NB4 (cell line): ENCODE measurements at regions not wholly inside any gene's neighbourhood (a gene's known extent, or its start where the extent isn't known, plus 50 kb on each side); places are given as distances from the start of the nearest gene placed in this dataset.
"Not testable (repeated sequence)": the region's sequence is repeated elsewhere in the genome, so short reads cannot be mapped to it uniquely, and the experiment has no call there.

Experiments
- CTCF ChIP-seq: IDR thresholded peaks from one replicate; pipeline ENCODE4 v1.5.1; 2012; ENCODE audit warnings: low read depth, low read length
- MYC ChIP-seq: IDR thresholded peaks from 2 replicates; pipeline ENCODE4 v1.6.1; 2011; ENCODE audit warnings: low read depth, low read length
- TF ChIP-seq, protein P1 (sequence below): IDR thresholded peaks from 2 replicates; pipeline ENCODE4 v1.6.1; 2011; ENCODE audit warnings: low read depth, low read length

DNA sequence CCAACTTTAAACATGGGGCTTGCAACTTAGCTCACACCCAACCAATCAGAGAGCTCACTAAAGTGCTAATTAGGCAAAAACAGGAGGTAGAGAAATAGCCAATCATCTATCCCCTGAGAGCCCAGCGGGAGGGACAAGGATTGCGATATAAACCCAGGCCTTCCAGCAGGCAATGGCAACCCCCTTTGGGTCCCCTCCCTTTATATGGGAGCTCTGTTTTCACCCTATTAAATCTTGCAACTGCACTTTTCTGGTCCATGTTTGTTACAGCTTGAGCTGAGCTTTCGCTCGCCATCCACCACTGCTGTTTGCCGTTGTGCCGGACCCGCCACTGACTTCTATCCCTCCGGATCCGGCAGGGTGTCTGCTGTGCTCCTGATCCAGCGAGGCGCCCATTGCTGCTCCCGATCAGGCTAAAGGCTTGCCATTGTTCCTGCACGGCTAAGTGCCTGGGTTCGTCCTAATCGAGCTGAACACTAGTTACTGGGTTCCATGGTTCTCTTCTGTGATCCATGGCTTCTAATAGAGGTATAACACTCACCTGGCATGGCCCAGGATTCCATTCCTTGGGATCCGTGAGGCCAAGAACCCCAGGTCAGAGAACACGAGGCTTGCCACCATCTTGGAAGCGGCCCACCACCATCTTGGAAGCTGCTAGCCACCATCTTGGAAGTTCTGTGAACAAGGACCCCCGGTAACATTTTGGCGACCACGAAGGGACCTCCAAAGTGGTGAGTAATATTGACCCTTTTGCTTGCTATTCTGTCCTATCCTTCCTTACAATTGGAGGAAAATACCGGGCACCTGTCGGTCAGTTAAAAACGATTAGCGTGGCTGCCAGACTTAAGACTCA is 161.3 kb upstream of the GCFC2 start:
- TF ChIP-seq CTCF, MYC: not testable (repeated sequence)
- TF ChIP-seq, protein P1, sequence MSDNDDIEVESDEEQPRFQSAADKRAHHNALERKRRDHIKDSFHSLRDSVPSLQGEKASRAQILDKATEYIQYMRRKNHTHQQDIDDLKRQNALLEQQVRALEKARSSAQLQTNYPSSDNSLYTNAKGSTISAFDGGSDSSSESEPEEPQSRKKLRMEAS = not testable (repeated sequence)
